Heart right ventricle (tissue), 16 donors: ENCODE measurements at regions not wholly inside any gene's neighbourhood (a gene's known extent, or its start where the extent isn't known, plus 50 kb on each side); places are given as distances from the start of the nearest gene placed in this dataset.

Experiments used
- ATAC-seq, 8 donors: fragments of 200-7000 bp; cut with Tn5 transposase; one replicate each; pipeline ENCODE4 v1.9.1; 2020; ENCODE audit warnings: mild to moderate bottlenecking in 8 of 8, moderate library complexity in 8 of 8, moderate number of reproducible peaks in 1 of 8
- DNase-seq, 2 donors: peaks; one replicate each; pipeline ENCODE4 v3.0.0-alpha.2; 2020
- H3K27ac ChIP-seq, 10 donors: fragments of 200-600 bp; sonication (generic) in 2 of 10; one replicate each; pipeline versions ENCODE4 v1.5.0 to v1.8.0; 2020 to 2022; ENCODE audit warnings: mild to moderate bottlenecking in 3 of 10
- H3K27me3 ChIP-seq, 7 donors: fragments of 200-600 bp; one replicate each; pipeline ENCODE4 v1.8.0; 2021 to 2022; ENCODE audit warnings: mild to moderate bottlenecking in 2 of 7
- H3K36me3 ChIP-seq, 9 donors: fragments of 200-600 bp; sonication (generic) in 1 of 9; one replicate each; pipeline versions ENCODE4 v1.5.0 to v1.8.0; 2020 to 2022; ENCODE audit warnings: mild to moderate bottlenecking in 2 of 9
- H3K4me1 ChIP-seq, 9 donors: fragments of 200-600 bp; sonication (generic) in 1 of 9; one replicate each; pipeline versions ENCODE4 v1.5.0 to v1.8.0; 2020 to 2022; ENCODE audit warnings: mild to moderate bottlenecking in 4 of 9
- H3K4me3 ChIP-seq, 10 donors: fragments of 200-600 bp; sonication (generic) in 2 of 10; one replicate each; pipeline versions ENCODE4 v1.5.0 to v1.8.0; 2020 to 2022; ENCODE audit warnings: mild to moderate bottlenecking in 7 of 10, moderate library complexity in 2 of 10
- H3K9me3 ChIP-seq, 11 donors: fragments of 200-600 bp in 10 of 11; sonication (generic) in 2 of 11; one replicate each; pipeline versions ENCODE4 v1.5.0 to v1.8.0; 2013 to 2022; ENCODE audit warnings: mild to moderate bottlenecking in 2 of 11, control low read depth in 1 of 11, moderate library complexity in 1 of 11
- WGBS, 2 donors: extraction: QIAGEN DNeasy Blood & Tissue Kit; methylation state at CpG; one replicate each; pipeline ENCODE4 v1.1.7; 2013; ENCODE audit warnings: inconsistent platforms in 1 of 2; 5-methylcytosine and 5-hydroxymethylcytosine counted together
- intact Hi-C, 10 donors: fragments of 100-400 bp; cut with DNase I; formaldehyde crosslinking; loops; one replicate each; pipeline versions ENCODE4 v1.11.1 to v1.14.2; 2022
- TF ChIP-seq, protein P1 (sequence below), 9 donors: fragments of 200-600 bp; sonication (generic) in 2 of 9; IDR thresholded peaks; one replicate each; pipeline versions ENCODE4 v1.5.0 to v1.8.0; 2021 to 2022; ENCODE audit warnings: antibody characterized with exemption in 9 of 9, mild to moderate bottlenecking in 5 of 9, moderate library complexity in 1 of 9
- donor health status: Arrhythmogenic right ventricular cardiomyopathy.
- donor health status: ischemic (EF 13 %, LVEDD 7.1; RV severe dilation, severe dysfunction).
- donor health status: healthy with polysubstance abuse.
- donor health status: DM: no; HTN: yes; CAD: no.
- donor health status: DM: no; HTN: no; CAD: no.
- donor health status: ischemic (EF 25% LVEDD 6.9; RV normal size, moderate dysfunction).
- donor health status: ischemic (EF 25% LVEDD 5.7; RV mildly dilated, moderate dysfunction).
- donor health status: healthy.
- donor health status: DM: yes; HTN: yes; CAD: no.
- donor health status: Ischemic cardiomyopathy.
- donor health status: ischemic (EF 35%, LVEDD 5.7; RV mildly dilated, moderate dysfunction).
- donor health status: nonischemic (EF 11% LVEDD 7.7; RV severe dilation, severe dysfunction).
- donor health status: DM: yes; HTN: yes; CAD: no.
- donor health status: PGD.
- donor health status: ischemic (EF 29% LVEDD 5.4; RV normal size, mild dysfunction).
- donor health status: nonischemic (EF 23%, LVEDD 6.1; RV moderate dilation, normal function).

- ATAC-seq = no peak
- Histone ChIP-seq H3K4me3 (no peak overlapping the region), H3K27ac (no peak overlapping the region), H3K27me3 (peaks cover 0 to 35% (median 22%) of the 10 kb centered on the region in 7 donors), H3K9me3 (no peaks in the 10 kb centered on the region), H3K36me3 (no peaks in the 10 kb centered on the region), H3K4me1 (peaks cover 0 to 7% (median 6%) of the 10 kb centered on the region in 9 donors)
- intact Hi-C loops = no loop called here
- no peak for DNase-seq
- 72 to 80% methylated on average over 4 of the region's 4 CpGs for WGBS, 2 donors
- TF ChIP-seq, protein P1, sequence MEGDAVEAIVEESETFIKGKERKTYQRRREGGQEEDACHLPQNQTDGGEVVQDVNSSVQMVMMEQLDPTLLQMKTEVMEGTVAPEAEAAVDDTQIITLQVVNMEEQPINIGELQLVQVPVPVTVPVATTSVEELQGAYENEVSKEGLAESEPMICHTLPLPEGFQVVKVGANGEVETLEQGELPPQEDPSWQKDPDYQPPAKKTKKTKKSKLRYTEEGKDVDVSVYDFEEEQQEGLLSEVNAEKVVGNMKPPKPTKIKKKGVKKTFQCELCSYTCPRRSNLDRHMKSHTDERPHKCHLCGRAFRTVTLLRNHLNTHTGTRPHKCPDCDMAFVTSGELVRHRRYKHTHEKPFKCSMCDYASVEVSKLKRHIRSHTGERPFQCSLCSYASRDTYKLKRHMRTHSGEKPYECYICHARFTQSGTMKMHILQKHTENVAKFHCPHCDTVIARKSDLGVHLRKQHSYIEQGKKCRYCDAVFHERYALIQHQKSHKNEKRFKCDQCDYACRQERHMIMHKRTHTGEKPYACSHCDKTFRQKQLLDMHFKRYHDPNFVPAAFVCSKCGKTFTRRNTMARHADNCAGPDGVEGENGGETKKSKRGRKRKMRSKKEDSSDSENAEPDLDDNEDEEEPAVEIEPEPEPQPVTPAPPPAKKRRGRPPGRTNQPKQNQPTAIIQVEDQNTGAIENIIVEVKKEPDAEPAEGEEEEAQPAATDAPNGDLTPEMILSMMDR (IDR thresholded peaks at IDR 0.05) = no peak
Measured at GRCh38 chr12:4992871-4993270, 50.8 kb upstream of the KCNA5 start.
